HEK293T (cell line): ENCODE measurements at regions not wholly inside any gene's neighbourhood (a gene's known extent, or its start where the extent isn't known, plus 50 kb on each side); places are given as distances from the start of the nearest gene placed in this dataset.

ENCODE experiments used
- BHLHE40 ChIP-seq: fragments of 450-650 bp; IDR thresholded peaks from 2 replicates; pipeline ENCODE4 v1.6.1; 2016; ENCODE audit warnings: mild to moderate bottlenecking, moderate library complexity, borderline replicate concordance
- ELF4 ChIP-seq: fragments of 450-650 bp; IDR thresholded peaks from 2 replicates; pipeline ENCODE4 v1.6.1; 2017; ENCODE audit warnings: antibody characterized with exemption
- FOXA1 ChIP-seq: fragments of 450-650 bp; IDR thresholded peaks from 2 replicates; pipeline ENCODE4 v1.6.1; 2016; ENCODE audit warnings: mild to moderate bottlenecking
- L3MBTL2 ChIP-seq: fragments of 450-650 bp; conservative IDR thresholded peaks from 2 replicates; pipeline ENCODE4 v1.6.1; 2016; ENCODE audit warnings: mild to moderate bottlenecking
- NFRKB ChIP-seq: fragments of 450-650 bp; IDR thresholded peaks from 2 replicates; pipeline ENCODE4 v1.6.1; 2016; ENCODE audit warnings: mild to moderate bottlenecking, moderate library complexity
- SP1 ChIP-seq: fragments of 450-650 bp; IDR thresholded peaks from 2 replicates; pipeline ENCODE4 v1.6.1; 2017
- TARDBP ChIP-seq: fragments of 450-650 bp; IDR thresholded peaks from 2 replicates; pipeline ENCODE4 v1.6.1; 2016
- ZNF384 ChIP-seq: fragments of 450-650 bp; IDR thresholded peaks from 2 replicates; pipeline ENCODE4 v1.6.1; 2016
- TF ChIP-seq, protein P1 (sequence below): fragments of 450-650 bp; IDR thresholded peaks from 2 replicates; pipeline ENCODE4 v1.6.1; 2016

DNA sequence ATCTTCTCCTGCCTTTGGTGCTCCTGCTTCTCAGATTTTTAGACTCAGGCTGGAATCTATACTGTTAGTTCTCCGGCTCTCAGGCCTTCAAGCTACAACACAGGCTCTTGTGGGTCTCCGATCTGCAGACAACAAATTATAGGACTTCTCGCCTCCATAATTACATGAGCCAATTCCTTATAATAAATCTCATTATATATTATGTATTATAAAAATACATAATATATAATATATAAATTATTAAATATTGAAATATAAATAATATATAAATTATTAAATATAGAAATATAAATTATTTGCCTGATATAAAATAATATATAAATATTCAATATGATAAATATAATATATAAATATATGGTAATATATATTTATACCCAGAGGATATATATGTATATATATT, 1214.0 kb downstream of the ROBO2 start:
- TF ChIP-seq NFRKB: no peak
- TF ChIP-seq SP1: no peak
- no peak for TF ChIP-seq BHLHE40
- TF ChIP-seq ELF4: no peak
- TF ChIP-seq, protein P1, sequence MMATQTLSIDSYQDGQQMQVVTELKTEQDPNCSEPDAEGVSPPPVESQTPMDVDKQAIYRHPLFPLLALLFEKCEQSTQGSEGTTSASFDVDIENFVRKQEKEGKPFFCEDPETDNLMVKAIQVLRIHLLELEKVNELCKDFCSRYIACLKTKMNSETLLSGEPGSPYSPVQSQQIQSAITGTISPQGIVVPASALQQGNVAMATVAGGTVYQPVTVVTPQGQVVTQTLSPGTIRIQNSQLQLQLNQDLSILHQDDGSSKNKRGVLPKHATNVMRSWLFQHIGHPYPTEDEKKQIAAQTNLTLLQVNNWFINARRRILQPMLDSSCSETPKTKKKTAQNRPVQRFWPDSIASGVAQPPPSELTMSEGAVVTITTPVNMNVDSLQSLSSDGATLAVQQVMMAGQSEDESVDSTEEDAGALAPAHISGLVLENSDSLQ: no peak
- TF ChIP-seq FOXA1: no peak
- TF ChIP-seq L3MBTL2: no peak
- TF ChIP-seq TARDBP: no peak
- no peak for TF ChIP-seq ZNF384
